ENCODE measurements at regions not wholly inside any gene's neighbourhood (a gene's known extent, or its start where the extent isn't known, plus 50 kb on each side); places are given as distances from the start of the nearest gene placed in this dataset.

DNA sequence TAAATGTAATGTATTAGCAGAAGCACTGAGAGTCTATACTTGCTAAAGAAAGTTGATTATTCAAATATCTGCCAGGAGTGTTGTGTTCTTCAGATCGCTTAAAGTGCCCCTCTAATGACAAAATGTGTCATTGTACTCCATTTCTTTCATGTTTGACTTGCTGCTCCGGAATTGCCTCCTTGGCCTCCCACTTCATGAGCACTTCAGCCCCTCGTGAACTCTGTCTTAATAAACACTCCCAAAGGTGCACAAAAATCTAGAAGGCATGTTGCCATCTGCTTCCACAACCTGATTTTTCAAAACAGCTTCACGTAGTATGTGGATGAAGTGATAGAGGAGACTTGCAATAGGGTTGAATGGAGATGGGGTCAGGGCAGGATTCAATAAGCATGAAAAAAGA is 396.1 kb downstream of the TDRD15 start:
- intact Hi-C loops (cut with micrococcal nuclease; ENCODE audit: unreplicated experiment) (no loop called here), in situ Hi-C loops (cut with HindIII; ENCODE audit: extremely low pct_ligation_motif_present, low pct_unique_long_range_greater_than_20kb) (no loop called here)
- Histone ChIP-seq H3K36me3 (replicated peaks in 1 of 2; ENCODE audit: control insufficient read depth in 1 of 2, insufficient read depth in 2 of 2, low read length in 2 of 2) (no peaks in the 10 kb centered on the region), H3K9me3 (ENCODE audit: low read length) (no peaks in the 10 kb centered on the region), H3K4me3 (replicated peaks in 1 of 3; ENCODE audit: insufficient read depth in 1 of 3, low read depth in 2 of 3, low read length in 3 of 3) (no peak overlapping the region), H3K4me1 (ENCODE audit: insufficient read depth, low read length) (no peaks in the 10 kb centered on the region), H3K4me2 (ENCODE audit: low read depth, low read length) (no peak overlapping the region), H3K27ac (ENCODE audit: extremely low read length, insufficient read depth, low read length) (no peak overlapping the region), H4K20me1 (ENCODE audit: insufficient read depth, low read length) (no peaks in the 10 kb centered on the region), H3K9ac (ENCODE audit: insufficient read depth, low read depth, low read length) (no peak overlapping the region), H2AFZ (ENCODE audit: low read length) (no peak overlapping the region), H3K79me2 (ENCODE audit: insufficient read depth, low read length) (no peaks in the 10 kb centered on the region), H3K27me3 (ENCODE audit: control insufficient read depth in 1 of 2, insufficient read depth in 2 of 2, low read length in 2 of 2) (no peaks in the 10 kb centered on the region)
- no TSS peak for BruUV-seq (replicated peaks)
- ATAC-seq (no peak), DNase-seq (ENCODE audit: low spot score) (no peak), FAIRE-seq (no peak)
- CTCF ChIA-PET (ENCODE audit: low intra/inter-chr PET ratio, low total read pairs): no interaction called here
- POLR2A ChIA-PET: no interaction called here
- WGBS (ENCODE audit: low lambda C conversion rate): 0% methylated on average over 4 of the region's 4 CpGs
- TF ChIP-seq SRY (CRISPR knock-in tag; IDR thresholded peaks at IDR 0.05) (no peak), FOXP1 (IDR thresholded peaks at IDR 0.05) (no peak), FOXP1 (CRISPR knock-in tag; IDR thresholded peaks at IDR 0.05) (no peak), SKI (IDR thresholded peaks at IDR 0.05; ENCODE audit: partially characterized antibody) (no peak), HMG20B (CRISPR knock-in tag; conservative IDR thresholded peaks at IDR 0.05) (no peak), ZMYM2 (CRISPR knock-in tag; IDR thresholded peaks at IDR 0.05) (no peak), SNAPC2 (CRISPR knock-in tag; IDR thresholded peaks at IDR 0.05) (no peak), GTF2F1 (IDR thresholded peaks at IDR 0.05; ENCODE audit: low read length) (no peak)
- TF ChIP-seq, protein P1, sequence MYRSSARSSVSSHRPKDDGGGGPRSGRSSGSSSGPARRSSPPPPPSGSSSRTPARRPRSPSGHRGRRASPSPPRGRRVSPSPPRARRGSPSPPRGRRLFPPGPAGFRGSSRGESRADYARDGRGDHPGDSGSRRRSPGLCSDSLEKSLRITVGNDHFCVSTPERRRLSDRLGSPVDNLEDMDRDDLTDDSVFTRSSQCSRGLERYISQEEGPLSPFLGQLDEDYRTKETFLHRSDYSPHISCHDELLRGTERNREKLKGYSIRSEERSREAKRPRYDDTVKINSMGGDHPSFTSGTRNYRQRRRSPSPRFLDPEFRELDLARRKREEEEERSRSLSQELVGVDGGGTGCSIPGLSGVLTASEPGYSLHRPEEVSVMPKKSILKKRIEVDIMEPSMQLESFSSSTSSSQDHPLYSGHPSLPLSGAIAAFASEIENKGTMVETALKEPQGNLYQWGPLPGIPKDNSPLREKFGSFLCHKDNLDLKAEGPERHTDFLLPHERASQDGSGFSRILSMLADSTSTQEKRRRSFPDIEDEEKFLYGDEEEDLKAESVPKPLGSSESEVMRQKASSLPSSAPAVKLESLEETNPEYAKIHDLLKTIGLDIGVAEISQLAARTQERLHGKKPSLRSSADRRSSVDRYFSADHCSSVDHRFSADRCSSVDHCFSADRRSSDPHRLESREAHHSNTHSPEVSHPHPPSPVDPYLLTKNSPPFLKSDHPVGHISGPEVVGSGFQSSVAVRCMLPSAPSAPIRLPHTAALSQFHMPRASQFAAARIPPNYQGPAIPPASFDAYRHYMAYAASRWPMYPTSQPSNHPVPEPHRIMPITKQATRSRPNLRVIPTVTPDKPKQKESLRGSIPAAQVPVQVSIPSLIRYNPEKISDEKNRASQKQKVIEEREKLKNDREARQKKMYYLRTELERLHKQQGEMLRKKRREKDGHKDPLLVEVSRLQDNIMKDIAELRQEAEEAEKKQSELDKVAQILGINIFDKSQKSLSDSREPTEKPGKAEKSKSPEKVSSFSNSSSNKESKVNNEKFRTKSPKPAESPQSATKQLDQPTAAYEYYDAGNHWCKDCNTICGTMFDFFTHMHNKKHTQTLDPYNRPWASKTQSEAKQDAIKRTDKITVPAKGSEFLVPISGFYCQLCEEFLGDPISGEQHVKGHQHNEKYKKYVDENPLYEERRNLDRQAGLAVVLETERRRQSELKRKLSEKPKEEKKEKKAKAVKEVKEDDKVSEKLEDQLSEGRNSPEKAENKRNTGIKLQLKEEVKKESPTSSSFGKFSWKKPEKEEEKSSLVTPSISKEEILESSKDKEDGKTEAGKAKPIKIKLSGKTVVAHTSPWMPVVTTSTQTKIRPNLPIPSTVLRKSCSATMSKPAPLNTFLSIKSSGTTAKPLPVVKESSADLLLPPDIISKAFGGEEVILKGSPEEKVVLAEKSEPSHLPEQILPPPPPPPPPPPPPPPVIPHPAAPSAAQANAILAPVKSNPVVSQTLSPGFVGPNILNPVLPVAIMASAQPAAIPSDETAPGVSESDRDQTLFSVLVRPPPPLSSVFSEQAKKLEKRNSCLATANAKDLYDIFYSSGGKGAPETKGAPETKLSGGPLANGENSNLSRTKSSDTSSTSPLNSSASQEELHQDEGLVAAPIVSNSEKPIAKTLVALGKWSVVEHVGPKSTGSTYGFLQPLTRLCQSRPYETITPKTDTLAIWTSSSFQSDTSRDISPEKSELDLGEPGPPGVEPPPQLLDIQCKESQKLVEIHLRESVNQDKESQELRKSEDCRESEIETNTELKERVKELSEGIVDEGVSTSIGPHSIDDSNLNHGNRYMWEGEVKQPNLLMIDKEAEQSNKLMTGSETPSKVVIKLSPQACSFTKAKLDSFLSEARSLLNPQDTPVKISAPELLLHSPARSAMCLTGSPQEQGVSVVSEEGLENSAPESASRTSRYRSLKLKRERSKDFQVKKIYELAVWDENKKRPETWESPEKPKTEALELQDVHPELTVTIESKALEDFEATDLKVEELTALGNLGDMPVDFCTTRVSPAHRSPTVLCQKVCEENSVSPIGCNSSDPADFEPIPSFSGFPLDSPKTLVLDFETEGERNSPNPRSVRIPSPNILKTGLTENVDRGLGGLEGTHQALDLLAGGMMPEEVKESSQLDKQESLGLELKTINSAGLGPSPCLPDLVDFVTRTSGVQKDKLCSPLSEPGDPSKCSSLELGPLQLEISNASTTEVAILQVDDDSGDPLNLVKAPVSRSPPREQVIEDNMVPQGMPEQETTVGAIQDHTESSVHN (CRISPR knock-in tag; IDR thresholded peaks at IDR 0.05): no peak
- TF ChIP-seq, protein P2, sequence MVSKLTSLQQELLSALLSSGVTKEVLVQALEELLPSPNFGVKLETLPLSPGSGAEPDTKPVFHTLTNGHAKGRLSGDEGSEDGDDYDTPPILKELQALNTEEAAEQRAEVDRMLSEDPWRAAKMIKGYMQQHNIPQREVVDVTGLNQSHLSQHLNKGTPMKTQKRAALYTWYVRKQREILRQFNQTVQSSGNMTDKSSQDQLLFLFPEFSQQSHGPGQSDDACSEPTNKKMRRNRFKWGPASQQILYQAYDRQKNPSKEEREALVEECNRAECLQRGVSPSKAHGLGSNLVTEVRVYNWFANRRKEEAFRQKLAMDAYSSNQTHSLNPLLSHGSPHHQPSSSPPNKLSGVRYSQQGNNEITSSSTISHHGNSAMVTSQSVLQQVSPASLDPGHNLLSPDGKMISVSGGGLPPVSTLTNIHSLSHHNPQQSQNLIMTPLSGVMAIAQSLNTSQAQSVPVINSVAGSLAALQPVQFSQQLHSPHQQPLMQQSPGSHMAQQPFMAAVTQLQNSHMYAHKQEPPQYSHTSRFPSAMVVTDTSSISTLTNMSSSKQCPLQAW (CRISPR knock-in tag; IDR thresholded peaks at IDR 0.05): no peak
- TF ChIP-seq, protein P3, sequence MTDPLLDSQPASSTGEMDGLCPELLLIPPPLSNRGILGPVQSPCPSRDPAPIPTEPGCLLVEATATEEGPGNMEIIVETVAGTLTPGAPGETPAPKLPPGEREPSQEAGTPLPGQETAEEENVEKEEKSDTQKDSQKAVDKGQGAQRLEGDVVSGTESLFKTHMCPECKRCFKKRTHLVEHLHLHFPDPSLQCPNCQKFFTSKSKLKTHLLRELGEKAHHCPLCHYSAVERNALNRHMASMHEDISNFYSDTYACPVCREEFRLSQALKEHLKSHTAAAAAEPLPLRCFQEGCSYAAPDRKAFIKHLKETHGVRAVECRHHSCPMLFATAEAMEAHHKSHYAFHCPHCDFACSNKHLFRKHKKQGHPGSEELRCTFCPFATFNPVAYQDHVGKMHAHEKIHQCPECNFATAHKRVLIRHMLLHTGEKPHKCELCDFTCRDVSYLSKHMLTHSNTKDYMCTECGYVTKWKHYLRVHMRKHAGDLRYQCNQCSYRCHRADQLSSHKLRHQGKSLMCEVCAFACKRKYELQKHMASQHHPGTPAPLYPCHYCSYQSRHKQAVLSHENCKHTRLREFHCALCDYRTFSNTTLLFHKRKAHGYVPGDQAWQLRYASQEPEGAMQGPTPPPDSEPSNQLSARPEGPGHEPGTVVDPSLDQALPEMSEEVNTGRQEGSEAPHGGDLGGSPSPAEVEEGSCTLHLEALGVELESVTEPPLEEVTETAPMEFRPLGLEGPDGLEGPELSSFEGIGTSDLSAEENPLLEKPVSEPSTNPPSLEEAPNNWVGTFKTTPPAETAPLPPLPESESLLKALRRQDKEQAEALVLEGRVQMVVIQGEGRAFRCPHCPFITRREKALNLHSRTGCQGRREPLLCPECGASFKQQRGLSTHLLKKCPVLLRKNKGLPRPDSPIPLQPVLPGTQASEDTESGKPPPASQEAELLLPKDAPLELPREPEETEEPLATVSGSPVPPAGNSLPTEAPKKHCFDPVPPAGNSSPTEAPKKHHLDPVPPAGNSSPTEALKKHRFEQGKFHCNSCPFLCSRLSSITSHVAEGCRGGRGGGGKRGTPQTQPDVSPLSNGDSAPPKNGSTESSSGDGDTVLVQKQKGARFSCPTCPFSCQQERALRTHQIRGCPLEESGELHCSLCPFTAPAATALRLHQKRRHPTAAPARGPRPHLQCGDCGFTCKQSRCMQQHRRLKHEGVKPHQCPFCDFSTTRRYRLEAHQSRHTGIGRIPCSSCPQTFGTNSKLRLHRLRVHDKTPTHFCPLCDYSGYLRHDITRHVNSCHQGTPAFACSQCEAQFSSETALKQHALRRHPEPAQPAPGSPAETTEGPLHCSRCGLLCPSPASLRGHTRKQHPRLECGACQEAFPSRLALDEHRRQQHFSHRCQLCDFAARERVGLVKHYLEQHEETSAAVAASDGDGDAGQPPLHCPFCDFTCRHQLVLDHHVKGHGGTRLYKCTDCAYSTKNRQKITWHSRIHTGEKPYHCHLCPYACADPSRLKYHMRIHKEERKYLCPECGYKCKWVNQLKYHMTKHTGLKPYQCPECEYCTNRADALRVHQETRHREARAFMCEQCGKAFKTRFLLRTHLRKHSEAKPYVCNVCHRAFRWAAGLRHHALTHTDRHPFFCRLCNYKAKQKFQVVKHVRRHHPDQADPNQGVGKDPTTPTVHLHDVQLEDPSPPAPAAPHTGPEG (CRISPR knock-in tag; IDR thresholded peaks at IDR 0.05): no peak

Measured in HepG2 (cell line).